Breast epithelium (tissue), 4 donors: ENCODE measurements at regions not wholly inside any gene's neighbourhood (a gene's known extent, or its start where the extent isn't known, plus 50 kb on each side); places are given as distances from the start of the nearest gene placed in this dataset.
"Not testable (repeated sequence)": the region's sequence is repeated elsewhere in the genome, so short reads cannot be mapped to it uniquely, and the experiment has no call there.

ENCODE experiments used
- DNase-seq, 2 donors: peaks; one replicate each; pipeline ENCODE4 v3.0.0-alpha.2; 2019; ENCODE audit warnings: low spot score in 2 of 2
- H3K27ac ChIP-seq, 2 donors: fragments of 200-600 bp; sonication (generic) in 1 of 2; one replicate each; pipeline ENCODE4 v1.5.1; 2016 to 2019; ENCODE audit warnings: mild to moderate bottlenecking in 1 of 2
- H3K27me3 ChIP-seq, 2 donors: fragments of 200-600 bp; sonication (generic) in 1 of 2; one replicate each; pipeline versions ENCODE4 v1.5.1 to v1.6.0; 2017 to 2019; ENCODE audit warnings: control low read depth in 1 of 2, mild to moderate bottlenecking in 1 of 2
- H3K36me3 ChIP-seq: fragments of 200-600 bp; one replicate; pipeline ENCODE4 v1.5.1; 2019
- H3K4me1 ChIP-seq, 2 donors: fragments of 200-600 bp; sonication (generic); one replicate each; pipeline ENCODE4 v1.5.1; 2016 to 2019; ENCODE audit warnings: control low read depth in 1 of 2
- H3K4me3 ChIP-seq, 3 donors: fragments of 200-600 bp; sonication (generic); 1 replicate in 2 of 3; 2 replicates in 1 of 3; pipeline ENCODE4 v1.5.1; 2016 to 2019; ENCODE audit warnings: mild to moderate bottlenecking in 3 of 3, moderate library complexity in 2 of 3
- H3K9me3 ChIP-seq, 2 donors: fragments of 200-600 bp; sonication (generic) in 1 of 2; one replicate each; pipeline ENCODE4 v1.5.1; 2016 to 2019; ENCODE audit warnings: control low read depth in 1 of 2
- CTCF ChIP-seq, 3 donors: fragments of 450-650 bp; IDR thresholded peaks; one replicate each; pipeline ENCODE4 v1.5.1; 2016 to 2017; ENCODE audit warnings: antibody characterized with exemption in 3 of 3, mild to moderate bottlenecking in 3 of 3, moderate library complexity in 3 of 3
- POLR2A ChIP-seq: fragments of 450-650 bp; IDR thresholded peaks from one replicate; pipeline ENCODE4 v1.6.1; 2016; ENCODE audit warnings: antibody characterized with exemption, mild to moderate bottlenecking, moderate library complexity
- POLR2AphosphoS5 ChIP-seq, 3 donors: sonication (generic); formaldehyde crosslinking; IDR thresholded peaks; one replicate each; pipeline ENCODE4 v1.6.1; 2017; ENCODE audit warnings: antibody characterized with exemption in 3 of 3
- intact Hi-C: fragments of 100-400 bp; cut with DNase I; formaldehyde crosslinking; loops from one replicate; pipeline ENCODE4 v1.15.1; 2023; ENCODE audit warnings: low total_unique reads

DNA sequence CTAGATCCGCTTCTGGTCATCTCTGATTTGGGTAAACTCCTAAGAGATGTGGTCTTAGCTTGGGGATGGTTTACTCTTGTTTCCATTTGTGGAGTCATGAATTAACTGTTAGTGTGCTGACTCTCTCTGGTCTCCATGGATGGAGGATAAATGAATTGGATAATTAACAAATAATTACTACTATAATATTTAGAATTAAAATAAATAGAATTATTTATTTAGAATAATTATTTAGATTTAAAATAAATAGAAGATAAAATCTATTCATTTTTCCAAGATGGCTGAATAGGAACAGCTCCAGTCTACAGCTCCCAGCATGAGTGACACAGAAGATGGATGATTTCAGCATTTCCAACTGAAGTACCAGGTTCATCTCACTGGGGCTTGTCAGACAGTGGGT lies 1587.4 kb upstream of the AGA start:
- Histone ChIP-seq H3K27me3 (no peaks in the 10 kb centered on the region), H3K4me1 (no peaks in the 10 kb centered on the region), H3K27ac (no peak overlapping the region), H3K4me3 (no peak overlapping the region), H3K36me3 (no peaks in the 10 kb centered on the region), H3K9me3 (no peaks in the 10 kb centered on the region)
- intact Hi-C loops: loop anchor here (2.0 kb wide), 1 partner anchor 37 kb away; no protein-coding TSS in a partner anchor
- no peak for TF ChIP-seq POLR2AphosphoS5 (IDR thresholded peaks at IDR 0.05)
- no peak for TF ChIP-seq CTCF (IDR thresholded peaks at IDR 0.05)
- no peak for TF ChIP-seq POLR2A
- no peak for DNase-seq

- H3K9me3 ChIP-seq: no peaks in the 10 kb centered on the region
- no peak for DNase-seq
- TF ChIP-seq POLR2AphosphoS5 (IDR thresholded peaks at IDR 0.05) (no peak), CTCF (IDR thresholded peaks at IDR 0.05) (no peak), POLR2A (no peak)
Observed at GRCh38 chr4:179040259-179040658, 1598.0 kb upstream of the AGA start.

DNA sequence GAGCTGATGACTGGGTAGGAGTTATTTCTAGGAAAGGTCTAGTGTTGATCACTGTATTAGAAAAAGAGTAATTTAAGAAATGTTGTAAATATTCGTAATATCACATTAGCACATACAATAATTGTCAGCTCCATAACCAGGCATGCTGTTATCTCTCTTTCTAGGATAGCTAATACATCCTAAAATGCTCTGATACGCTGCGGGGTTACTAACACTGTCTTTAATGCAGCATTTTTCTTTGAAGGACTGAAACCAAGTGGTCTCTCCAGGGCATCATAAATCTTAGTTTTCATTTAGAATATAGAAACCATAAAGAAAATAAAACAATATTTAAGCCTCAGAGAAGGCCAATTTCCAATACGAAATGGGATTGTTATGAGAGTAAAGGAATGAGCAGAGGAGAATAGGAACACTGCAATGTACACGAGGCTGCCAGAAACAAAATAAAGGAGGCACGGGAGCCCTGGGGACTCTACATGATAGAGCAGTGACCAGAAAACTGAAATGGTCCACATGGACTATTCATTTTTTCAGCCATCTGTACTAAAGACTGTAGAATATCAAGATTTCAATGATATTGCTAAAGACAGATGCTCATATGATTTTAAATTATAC lies 1606.7 kb upstream of the AGA start:
- DNase-seq: no peak
- Histone ChIP-seq H3K27ac (no peak overlapping the region), H3K4me1 (no peaks in the 10 kb centered on the region), H3K9me3 (no peaks in the 10 kb centered on the region), H3K4me3 (no peak overlapping the region), H3K27me3 (no peaks in the 10 kb centered on the region), H3K36me3 (no peaks in the 10 kb centered on the region)
- intact Hi-C loops: loop anchor here (1.0 kb wide), 1 partner anchor 11 kb away; no protein-coding TSS in a partner anchor
- TF ChIP-seq POLR2A (no peak), POLR2AphosphoS5 (IDR thresholded peaks at IDR 0.05) (no peak), CTCF (IDR thresholded peaks at IDR 0.05) (no peak)

More at GRCh38 chr4:179040259-179040658, 1598.0 kb upstream of the AGA start:
- no peaks in the 10 kb centered on the region for H3K4me1 ChIP-seq
- intact Hi-C loops: no loop called here
- H3K27me3 ChIP-seq: no peaks in the 10 kb centered on the region
- H3K36me3 ChIP-seq: no peaks in the 10 kb centered on the region
- no peak overlapping the region for H3K4me3 ChIP-seq
- H3K27ac ChIP-seq: no peak overlapping the region

DNA sequence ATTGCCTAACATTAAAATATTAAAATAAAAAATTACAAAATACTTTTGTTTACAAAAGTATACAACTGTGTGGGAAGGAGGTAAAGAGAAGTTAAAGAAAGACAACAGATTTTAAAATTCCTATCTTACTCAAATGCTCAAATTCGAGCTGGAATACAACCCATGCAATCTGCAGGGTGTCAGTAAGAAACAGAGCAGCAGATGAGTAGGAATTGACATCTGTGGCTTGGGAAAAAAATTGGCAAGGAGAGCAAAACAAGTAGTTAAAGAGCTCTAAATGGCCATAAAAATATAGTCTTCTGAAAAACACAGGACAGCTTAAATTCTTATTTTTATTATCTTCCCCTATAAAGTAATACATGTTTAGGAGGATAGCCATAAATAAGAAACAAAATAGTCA lies 1609.0 kb upstream of the AGA start:
- Histone ChIP-seq H3K27me3 (no peaks in the 10 kb centered on the region), H3K27ac (no peak overlapping the region), H3K4me1 (no peaks in the 10 kb centered on the region), H3K4me3 (no peak overlapping the region), H3K36me3 (no peaks in the 10 kb centered on the region), H3K9me3 (no peaks in the 10 kb centered on the region)
- TF ChIP-seq CTCF (IDR thresholded peaks at IDR 0.05) (no peak), POLR2AphosphoS5 (IDR thresholded peaks at IDR 0.05) (no peak), POLR2A (no peak)
- DNase-seq: no peak
- intact Hi-C loops: no loop called here

- intact Hi-C loops: no loop called here
Observed at GRCh38 chr4:179059396-179059795, 1617.2 kb upstream of the AGA start.

GRCh38 chr4:179066254-179066653 lies 1624.0 kb upstream of the AGA start:
- not testable (repeated sequence) for H3K27me3 ChIP-seq

More at GRCh38 chr4:179059396-179059795, 1617.2 kb upstream of the AGA start:
- no peaks in the 10 kb centered on the region for H3K36me3 ChIP-seq
- no peak for DNase-seq
- H3K4me1 ChIP-seq: no peaks in the 10 kb centered on the region
- H3K27me3 ChIP-seq: no peaks in the 10 kb centered on the region
- H3K4me3 ChIP-seq: no peak overlapping the region
- no peak overlapping the region for H3K27ac ChIP-seq
- H3K9me3 ChIP-seq: no peaks in the 10 kb centered on the region
- no peak for TF ChIP-seq POLR2A
- TF ChIP-seq POLR2AphosphoS5 (IDR thresholded peaks at IDR 0.05): no peak
- TF ChIP-seq CTCF (IDR thresholded peaks at IDR 0.05): no peak

More at GRCh38 chr4:179066254-179066653, 1624.0 kb upstream of the AGA start:
- H3K36me3 ChIP-seq, intact Hi-C loops, DNase-seq, H3K9me3 ChIP-seq, H3K4me1 ChIP-seq, H3K4me3 ChIP-seq, H3K27ac ChIP-seq: not testable (repeated sequence)
